H9 (cell line): ENCODE measurements at regions not wholly inside any gene's neighbourhood (a gene's known extent, or its start where the extent isn't known, plus 50 kb on each side); places are given as distances from the start of the nearest gene placed in this dataset.

ENCODE experiments used
- DNase-seq: peaks from one replicate; pipeline ENCODE4 v3.0.0-alpha.2; 2017
- H2AFZ ChIP-seq: one replicate; pipeline ENCODE4 v1.6.1; 2013; ENCODE audit warnings: mild to moderate bottlenecking, low read length, control low read depth, moderate library complexity
- H2AK5ac ChIP-seq: 2 replicates; pipeline ENCODE4 v1.6.1; 2013; ENCODE audit warnings: low read length, control low read depth, mixed read lengths; ENCODE audit not compliant: insufficient read length
- H2BK120ac ChIP-seq: one replicate; pipeline ENCODE4 v1.6.1; 2013; ENCODE audit warnings: low read depth, mild to moderate bottlenecking, low read length, control low read depth, inconsistent platforms; ENCODE audit not compliant: poor library complexity, severe bottlenecking
- H2BK12ac ChIP-seq: 2 replicates; pipeline ENCODE4 v1.6.1; 2013; ENCODE audit warnings: low read length, control low read depth, mixed read lengths, low read depth; ENCODE audit not compliant: insufficient read length
- H2BK15ac ChIP-seq: 2 replicates; pipeline ENCODE4 v1.6.1; 2013; ENCODE audit warnings: low read depth, low read length, control low read depth
- H2BK20ac ChIP-seq: one replicate; pipeline ENCODE4 v1.6.1; 2013; ENCODE audit warnings: low read depth, mild to moderate bottlenecking, low read length, control low read depth, inconsistent platforms; ENCODE audit not compliant: poor library complexity, severe bottlenecking
- H2BK5ac ChIP-seq: 2 replicates; pipeline ENCODE4 v1.6.1; 2013; ENCODE audit warnings: low read length, control low read depth, mixed read lengths; ENCODE audit not compliant: insufficient read length
- H3K14ac ChIP-seq: 2 replicates; pipeline ENCODE4 v1.6.1; 2013; ENCODE audit warnings: low read length, control low read depth; ENCODE audit not compliant: insufficient read depth
- H3K18ac ChIP-seq: 2 replicates; pipeline ENCODE4 v1.6.1; 2013; ENCODE audit warnings: low read depth, mild to moderate bottlenecking, mixed read lengths, low read length, control low read depth; ENCODE audit not compliant: insufficient read length
- H3K23ac ChIP-seq: 2 replicates; pipeline ENCODE4 v1.6.1; 2013; ENCODE audit warnings: low read length, control low read depth, mixed read lengths, low read depth; ENCODE audit not compliant: insufficient read length
- H3K23me2 ChIP-seq: 2 replicates; pipeline ENCODE4 v1.6.1; 2013; ENCODE audit warnings: low read depth, mild to moderate bottlenecking, mixed read lengths, low read length, control low read depth; ENCODE audit not compliant: insufficient read length, poor library complexity, severe bottlenecking
- H3K27ac ChIP-seq: 2 replicates; pipeline ENCODE4 v1.5.1; 2013; ENCODE audit warnings: low read length, control low read depth, mixed read lengths, low read depth; ENCODE audit not compliant: insufficient read length
- H3K27me3 ChIP-seq: 2 replicates; pipeline ENCODE4 v1.6.1; 2013; ENCODE audit warnings: low read length, control low read depth, inconsistent platforms; ENCODE audit not compliant: insufficient read depth
- H3K4ac ChIP-seq: 2 replicates; pipeline ENCODE4 v1.6.1; 2013; ENCODE audit warnings: low read depth, mild to moderate bottlenecking, control low read depth, inconsistent platforms, low read length, moderate library complexity
- H3K4me1 ChIP-seq: 2 replicates; pipeline ENCODE4 v1.6.1; 2013; ENCODE audit warnings: low read length, control low read depth, inconsistent platforms; ENCODE audit not compliant: insufficient read depth
- H3K4me2 ChIP-seq: 2 replicates; pipeline ENCODE4 v1.6.1; 2013; ENCODE audit warnings: low read length, control low read depth, mixed read lengths; ENCODE audit not compliant: insufficient read length, insufficient read depth
- H3K56ac ChIP-seq: 2 replicates; pipeline ENCODE4 v1.6.1; 2013; ENCODE audit warnings: low read depth, mild to moderate bottlenecking, mixed read lengths, low read length, control low read depth; ENCODE audit not compliant: insufficient read length
- H3K79me1 ChIP-seq: 2 replicates; pipeline ENCODE4 v1.6.1; 2013; ENCODE audit warnings: low read depth, mild to moderate bottlenecking, moderate library complexity, low read length, control low read depth, inconsistent platforms; ENCODE audit not compliant: insufficient read depth, poor library complexity, severe bottlenecking
- H3K79me2 ChIP-seq: 2 replicates; pipeline ENCODE4 v1.6.1; 2013; ENCODE audit warnings: low read length, control low read depth, inconsistent platforms; ENCODE audit not compliant: insufficient read depth
- H3K9ac ChIP-seq: 2 replicates; pipeline ENCODE4 v1.6.1; 2013; ENCODE audit warnings: low read length, control low read depth, mixed read lengths; ENCODE audit not compliant: insufficient read length; ENCODE audit errors: extremely low read depth
- H3K9me3 ChIP-seq: one replicate; pipeline ENCODE4 v1.6.1; 2013; ENCODE audit warnings: low read depth, low read length, inconsistent platforms; ENCODE audit not compliant: control insufficient read depth
- H3T11ph ChIP-seq: one replicate; pipeline ENCODE4 v1.6.1; 2013; ENCODE audit warnings: mild to moderate bottlenecking, low read length, control low read depth, inconsistent platforms
- H4K20me1 ChIP-seq: one replicate; pipeline ENCODE4 v1.6.1; 2013; ENCODE audit not compliant: control insufficient read depth, insufficient read length, insufficient read depth
- H4K5ac ChIP-seq: 2 replicates; pipeline ENCODE4 v1.6.1; 2013; ENCODE audit warnings: low read depth, mild to moderate bottlenecking, mixed read lengths, low read length, control low read depth; ENCODE audit not compliant: insufficient read length
- H4K8ac ChIP-seq: replicated peaks from 2 replicates; pipeline ENCODE4 v1.6.1; 2013; ENCODE audit warnings: low read length, control low read depth, mixed read lengths, low read depth; ENCODE audit not compliant: insufficient read length
- H4K91ac ChIP-seq: 2 replicates; pipeline ENCODE4 v1.6.1; 2013; ENCODE audit warnings: low read depth, mild to moderate bottlenecking, moderate library complexity, mixed read lengths, low read length, control low read depth; ENCODE audit not compliant: insufficient read length
- H3K27ac Mint-ChIP-seq, 3 experiments: 2 replicates in 2 of 3; 3 replicates in 1 of 3; pipeline ENCODE4 v1.8.0; 2020 to 2021; ENCODE audit warnings: mixed read lengths in 3 of 3, mild to moderate bottlenecking in 1 of 3, moderate library complexity in 1 of 3
- H3K27me3 Mint-ChIP-seq: 2 replicates; pipeline ENCODE4 v1.8.0; 2021; ENCODE audit warnings: low read depth, mild to moderate bottlenecking, moderate library complexity, mixed read lengths
- H3K36me3 Mint-ChIP-seq, 3 experiments: 2 replicates in 2 of 3; 3 replicates in 1 of 3; pipeline ENCODE4 v1.8.0; 2020 to 2021; ENCODE audit warnings: low read depth in 3 of 3, mixed read lengths in 3 of 3; ENCODE audit not compliant: insufficient read depth in 1 of 3
- H3K4me1 Mint-ChIP-seq, 2 experiments: 2 replicates each; pipeline ENCODE4 v1.8.0; 2020; ENCODE audit warnings: mixed read lengths in 2 of 2
- H3K4me3 Mint-ChIP-seq, 2 experiments: 2 replicates in 1 of 2; 3 replicates in 1 of 2; pipeline ENCODE4 v1.8.0; 2020 to 2021; ENCODE audit warnings: mild to moderate bottlenecking in 2 of 2, mixed read lengths in 2 of 2, moderate library complexity in 1 of 2
- H3K9me3 Mint-ChIP-seq, 2 experiments: 2 replicates in 1 of 2; 3 replicates in 1 of 2; pipeline ENCODE4 v1.8.0; 2020; ENCODE audit warnings: mild to moderate bottlenecking in 2 of 2, mixed read lengths in 2 of 2, moderate library complexity in 1 of 2
- WGBS: extraction: QIAGEN DNeasy Blood & Tissue Kit; methylation state at CpG from one replicate; pipeline ENCODE4 v1.1.7; 2013; ENCODE audit warnings: missing lambda C conversion rate, low lambda C conversion rate, mixed read lengths; ENCODE audit not compliant: insufficient read length; ENCODE audit errors: extremely low coverage; 5-methylcytosine and 5-hydroxymethylcytosine counted together
- TF ChIP-seq, protein P1 (sequence below): fragments of 200-600 bp; sonication (generic); conservative IDR thresholded peaks from 3 replicates; pipeline ENCODE4 v1.8.0; 2021; ENCODE audit warnings: antibody characterized with exemption, mild to moderate bottlenecking

- H3K79me1 ChIP-seq = no peaks in the 10 kb centered on the region
- Mint-ChIP-seq H3K36me3 (no peaks in the 10 kb centered on the region), H3K27ac (peak overlapping the region in 1 of 3 experiments; percentile 62; a peak in 4 of 7 replicates), H3K9me3 (no peaks in the 10 kb centered on the region), H3K4me1 (peaks cover 5% of the 10 kb centered on the region in 2 experiments), H3K27me3 (no peaks in the 10 kb centered on the region), H3K4me3 (no peak overlapping the region)
- no peak overlapping the region for H3K14ac ChIP-seq
- H3K9me3 ChIP-seq = no peaks in the 10 kb centered on the region
- no peak overlapping the region for H2AK5ac ChIP-seq
- no peak overlapping the region for H3K9ac ChIP-seq
- H2BK12ac ChIP-seq = no peak overlapping the region
- no peaks in the 10 kb centered on the region for H4K20me1 ChIP-seq
- no peaks in the 10 kb centered on the region for H3K27me3 ChIP-seq
- WGBS = no CpG with 5 or more reads among the region's 7 CpGs
- no peak for DNase-seq
- H3K27ac ChIP-seq = no peak overlapping the region
- H3K23me2 ChIP-seq = no peaks in the 10 kb centered on the region
- H4K8ac ChIP-seq = no peak overlapping the region
- H2AFZ ChIP-seq = peak overlapping the region; percentile 45
- no peaks in the 10 kb centered on the region; the same call in 1 of the 2 replicates for H3K4me1 ChIP-seq
- no peak overlapping the region for H3K4me2 ChIP-seq
- no peak overlapping the region for H4K5ac ChIP-seq
- no peak overlapping the region for H2BK15ac ChIP-seq
- H3K23ac ChIP-seq = no peak overlapping the region
- no peak overlapping the region for H4K91ac ChIP-seq
- no peak overlapping the region for H3T11ph ChIP-seq
- no peaks in the 10 kb centered on the region for H3K79me2 ChIP-seq
- no peak overlapping the region for H3K18ac ChIP-seq
- H2BK20ac ChIP-seq = no peak overlapping the region
- H2BK120ac ChIP-seq = no peak overlapping the region
- no peak overlapping the region for H3K56ac ChIP-seq
- H2BK5ac ChIP-seq = no peak overlapping the region
- TF ChIP-seq, protein P1, sequence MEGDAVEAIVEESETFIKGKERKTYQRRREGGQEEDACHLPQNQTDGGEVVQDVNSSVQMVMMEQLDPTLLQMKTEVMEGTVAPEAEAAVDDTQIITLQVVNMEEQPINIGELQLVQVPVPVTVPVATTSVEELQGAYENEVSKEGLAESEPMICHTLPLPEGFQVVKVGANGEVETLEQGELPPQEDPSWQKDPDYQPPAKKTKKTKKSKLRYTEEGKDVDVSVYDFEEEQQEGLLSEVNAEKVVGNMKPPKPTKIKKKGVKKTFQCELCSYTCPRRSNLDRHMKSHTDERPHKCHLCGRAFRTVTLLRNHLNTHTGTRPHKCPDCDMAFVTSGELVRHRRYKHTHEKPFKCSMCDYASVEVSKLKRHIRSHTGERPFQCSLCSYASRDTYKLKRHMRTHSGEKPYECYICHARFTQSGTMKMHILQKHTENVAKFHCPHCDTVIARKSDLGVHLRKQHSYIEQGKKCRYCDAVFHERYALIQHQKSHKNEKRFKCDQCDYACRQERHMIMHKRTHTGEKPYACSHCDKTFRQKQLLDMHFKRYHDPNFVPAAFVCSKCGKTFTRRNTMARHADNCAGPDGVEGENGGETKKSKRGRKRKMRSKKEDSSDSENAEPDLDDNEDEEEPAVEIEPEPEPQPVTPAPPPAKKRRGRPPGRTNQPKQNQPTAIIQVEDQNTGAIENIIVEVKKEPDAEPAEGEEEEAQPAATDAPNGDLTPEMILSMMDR = no peak
- H3K4ac ChIP-seq = no peak overlapping the region
These were observed 1296.1 kb upstream of the PCDH7 start for GRCh38 chr4:29423836-29424721.
